DOHH2 (cell line): ENCODE measurements at regions not wholly inside any gene's neighbourhood (a gene's known extent, or its start where the extent isn't known, plus 50 kb on each side); places are given as distances from the start of the nearest gene placed in this dataset.
"Not testable (repeated sequence)": the region's sequence is repeated elsewhere in the genome, so short reads cannot be mapped to it uniquely, and the experiment has no call there.

Experiments
- EZH2phosphoT487 ChIP-seq: fragments of 200-600 bp; sonication (generic); IDR thresholded peaks from 2 replicates; pipeline ENCODE4 v1.6.1; 2017; ENCODE audit warnings: borderline replicate concordance, mild to moderate bottlenecking, antibody characterized with exemption, low read length, moderate library complexity, mixed read lengths
- TF ChIP-seq, protein P1 (sequence below): fragments of 200-600 bp; sonication (generic); IDR thresholded peaks from one replicate; pipeline ENCODE4 v1.5.1; 2014; ENCODE audit warnings: antibody characterized with exemption, mild to moderate bottlenecking, low read depth, low read length; ENCODE audit not compliant: poor library complexity, severe bottlenecking

DNA sequence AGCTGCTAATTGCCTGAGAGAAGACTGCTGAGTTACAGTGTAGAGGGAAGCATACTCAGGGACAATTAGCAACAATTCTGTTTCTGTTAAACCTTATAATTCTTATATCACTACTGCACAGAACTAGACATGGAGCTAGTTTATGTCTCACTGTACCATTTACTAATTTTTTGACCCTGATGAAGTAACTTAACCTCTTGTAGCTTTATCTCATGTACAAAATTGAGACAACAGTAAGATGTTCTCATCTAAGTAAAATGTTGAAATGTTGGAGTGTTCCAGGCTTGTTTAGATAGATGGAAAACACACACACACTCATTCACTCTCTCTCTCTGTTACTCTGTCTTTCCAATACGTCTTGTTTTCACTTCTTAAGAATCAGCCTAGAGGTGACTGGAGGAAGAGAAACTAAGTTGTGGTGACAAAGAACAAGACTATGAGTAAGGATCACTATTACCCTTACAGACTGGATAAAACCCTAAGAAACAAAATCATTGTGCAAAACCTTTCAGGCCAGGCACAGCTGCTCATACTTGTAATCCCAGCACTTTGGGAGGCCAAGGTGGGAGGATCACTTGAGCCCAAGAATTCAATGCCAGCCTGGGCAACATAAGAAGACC is 107.8 kb downstream of the FAM72C start:
- TF ChIP-seq, protein P1, sequence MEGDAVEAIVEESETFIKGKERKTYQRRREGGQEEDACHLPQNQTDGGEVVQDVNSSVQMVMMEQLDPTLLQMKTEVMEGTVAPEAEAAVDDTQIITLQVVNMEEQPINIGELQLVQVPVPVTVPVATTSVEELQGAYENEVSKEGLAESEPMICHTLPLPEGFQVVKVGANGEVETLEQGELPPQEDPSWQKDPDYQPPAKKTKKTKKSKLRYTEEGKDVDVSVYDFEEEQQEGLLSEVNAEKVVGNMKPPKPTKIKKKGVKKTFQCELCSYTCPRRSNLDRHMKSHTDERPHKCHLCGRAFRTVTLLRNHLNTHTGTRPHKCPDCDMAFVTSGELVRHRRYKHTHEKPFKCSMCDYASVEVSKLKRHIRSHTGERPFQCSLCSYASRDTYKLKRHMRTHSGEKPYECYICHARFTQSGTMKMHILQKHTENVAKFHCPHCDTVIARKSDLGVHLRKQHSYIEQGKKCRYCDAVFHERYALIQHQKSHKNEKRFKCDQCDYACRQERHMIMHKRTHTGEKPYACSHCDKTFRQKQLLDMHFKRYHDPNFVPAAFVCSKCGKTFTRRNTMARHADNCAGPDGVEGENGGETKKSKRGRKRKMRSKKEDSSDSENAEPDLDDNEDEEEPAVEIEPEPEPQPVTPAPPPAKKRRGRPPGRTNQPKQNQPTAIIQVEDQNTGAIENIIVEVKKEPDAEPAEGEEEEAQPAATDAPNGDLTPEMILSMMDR: not testable (repeated sequence)
- TF ChIP-seq EZH2phosphoT487: not testable (repeated sequence)
